Sigmoid colon (tissue), 4 donors: ENCODE measurements at regions not wholly inside any gene's neighbourhood (a gene's known extent, or its start where the extent isn't known, plus 50 kb on each side); places are given as distances from the start of the nearest gene placed in this dataset.

Experiments used
- CTCF ChIP-seq, 4 experiments: fragments of 450-650 bp in 3 of 4; fragments of 200-600 bp in 1 of 4; IDR thresholded peaks; one replicate each; pipeline ENCODE4 v1.5.1; 2016 to 2019; ENCODE audit warnings: antibody characterized with exemption in 4 of 4, mild to moderate bottlenecking in 3 of 4, moderate library complexity in 2 of 4
- EP300 ChIP-seq, 4 donors: sonication (generic); formaldehyde crosslinking; IDR thresholded peaks; one replicate each; pipeline ENCODE4 v1.6.1; 2017; ENCODE audit warnings: antibody characterized with exemption in 4 of 4

- TF ChIP-seq EP300 (IDR thresholded peaks at IDR 0.05) (no peak), CTCF (IDR thresholded peaks at IDR 0.05) (no peak)
These were observed 208.1 kb upstream of the ACTBL2 start for GRCh38 chr5:57690724-57691123.
